AG10803 (cell line): ENCODE measurements at regions not wholly inside any gene's neighbourhood (a gene's known extent, or its start where the extent isn't known, plus 50 kb on each side); places are given as distances from the start of the nearest gene placed in this dataset.

Experiments used
- DNase-seq: peaks from one replicate; pipeline ENCODE4 v3.0.0; 2010; ENCODE audit warnings: low read depth
- H3K4me3 ChIP-seq: 2 replicates; pipeline ENCODE4 v1.5.1; 2011; ENCODE audit warnings: mild to moderate bottlenecking, low read length, control low read depth
- CTCF ChIP-seq: conservative IDR thresholded peaks from 2 replicates; pipeline ENCODE4 v1.5.1; 2011; ENCODE audit warnings: mild to moderate bottlenecking, low read length, control low read depth, inconsistent platforms

DNA sequence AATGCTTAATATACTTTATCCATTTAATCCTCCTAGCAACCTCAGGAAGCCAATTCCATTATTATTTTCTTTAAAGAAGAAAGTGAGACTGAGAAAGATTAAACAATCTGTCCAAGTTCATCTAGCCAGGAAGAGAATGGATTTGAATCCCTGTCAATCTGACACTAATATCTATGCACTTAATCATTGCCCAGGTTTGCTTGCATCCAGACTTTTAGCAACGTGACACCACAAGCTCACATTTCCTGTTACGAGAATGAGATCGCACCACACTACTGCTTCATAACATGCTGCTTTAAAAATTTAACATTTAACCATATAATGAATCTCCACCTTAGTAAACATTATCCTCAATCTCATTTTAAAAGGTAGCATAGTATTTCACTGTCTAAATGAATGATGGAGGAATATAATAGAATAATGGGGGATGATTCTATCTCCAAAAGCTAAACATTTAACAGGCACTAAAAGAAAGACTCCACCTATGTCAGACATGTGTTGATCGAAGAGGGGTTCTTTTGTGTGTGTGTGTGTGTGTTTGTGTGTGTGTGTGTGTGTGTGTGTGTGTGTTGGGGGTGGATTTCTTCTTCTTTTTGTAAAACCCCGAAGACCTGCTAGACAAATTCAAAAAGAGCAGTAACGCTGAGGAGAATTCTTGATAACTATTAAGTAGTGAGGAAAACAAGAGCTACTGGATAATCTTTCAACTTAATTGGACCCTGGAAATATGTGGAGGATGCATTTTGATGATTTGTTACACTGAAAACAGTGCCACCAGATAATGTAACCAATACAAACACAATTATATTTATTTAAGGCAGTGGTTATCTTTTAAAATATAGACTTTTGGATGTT is 138.7 kb upstream of the NR3C1 start:
- DNase-seq: no peak
- H3K4me3 ChIP-seq: no peak overlapping the region
- TF ChIP-seq CTCF: no peak

- DNase-seq: no peak
- TF ChIP-seq CTCF: no peak
- H3K4me3 ChIP-seq: no peak overlapping the region
These were observed 136.3 kb upstream of the NR3C1 start for GRCh38 chr5:143539742-143540141.

- no peak overlapping the region for H3K4me3 ChIP-seq
- DNase-seq: no peak
- no peak for TF ChIP-seq CTCF
These were observed 133.6 kb upstream of the NR3C1 start for GRCh38 chr5:143537056-143537455.

DNA sequence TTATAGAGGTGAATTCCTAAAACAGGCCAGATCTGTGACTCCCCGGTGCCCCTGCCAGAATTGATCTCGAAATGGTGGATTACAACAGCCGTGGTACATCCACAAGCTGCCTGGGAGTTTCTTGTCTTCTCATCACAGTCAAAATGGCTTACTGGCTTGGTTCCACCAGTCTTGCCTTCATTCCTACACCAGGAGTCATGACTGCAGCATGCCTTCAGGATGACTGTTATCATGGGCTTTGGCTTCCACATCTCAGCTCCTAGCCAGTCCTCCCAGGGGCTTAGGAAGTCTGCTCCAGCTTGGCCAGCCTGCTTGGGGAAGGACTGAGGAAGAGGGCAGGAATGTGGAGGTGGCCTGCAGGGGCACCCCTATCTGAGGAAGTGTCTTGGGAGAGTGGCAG is 132.9 kb upstream of the NR3C1 start:
- no peak overlapping the region for H3K4me3 ChIP-seq
- TF ChIP-seq CTCF: no peak
- DNase-seq: peak; percentile 99

DNA sequence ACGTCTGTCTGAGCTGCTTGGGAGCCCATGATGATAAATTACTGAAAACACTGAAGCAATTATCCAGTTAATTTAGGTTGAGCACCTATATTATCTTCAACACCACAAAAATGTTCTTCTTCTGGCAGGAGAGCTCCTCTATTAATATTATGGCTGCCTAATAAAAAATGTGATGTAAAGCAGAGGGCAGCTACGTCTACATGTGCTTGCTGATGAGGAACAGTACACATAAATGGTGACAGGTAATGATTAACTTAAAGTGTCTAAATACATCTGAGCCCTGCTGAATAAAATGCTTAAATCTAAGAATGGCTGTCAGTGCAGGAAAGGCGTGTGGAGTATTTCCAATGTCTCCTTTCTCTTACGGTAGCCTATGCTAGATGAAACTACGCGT is 131.3 kb upstream of the NR3C1 start:
- H3K4me3 ChIP-seq: no peak overlapping the region
- no peak for DNase-seq
- no peak for TF ChIP-seq CTCF

GRCh38 chr5:143533978-143534760 is 130.7 kb upstream of the NR3C1 start:
- no peak overlapping the region for H3K4me3 ChIP-seq
- no peak for DNase-seq
- TF ChIP-seq CTCF: no peak

- TF ChIP-seq CTCF: no peak
- H3K4me3 ChIP-seq: no peak overlapping the region
- DNase-seq: no peak
These were observed 130.0 kb upstream of the NR3C1 start for GRCh38 chr5:143533475-143533874.
